Pancreas (tissue), 10 donors: ENCODE measurements at regions not wholly inside any gene's neighbourhood (a gene's known extent, or its start where the extent isn't known, plus 50 kb on each side); places are given as distances from the start of the nearest gene placed in this dataset.

Source experiments
- ATAC-seq, 4 donors: fragments of 200-7000 bp; cut with Tn5 transposase; one replicate each; pipeline versions ENCODE4 v1.8.0 to v1.9.1; 2020; ENCODE audit warnings: mild to moderate bottlenecking in 4 of 4, moderate library complexity in 4 of 4
- DNase-seq, 6 donors: peaks; one replicate each; pipeline ENCODE4 v3.0.0-alpha.2; 2020
- FAIRE-seq: peaks from 2 replicates; lab custom pipeline; 2012; peaks lifted over from hg19 to GRCh38; lab: Jason Lieb, UNC
- H3K27ac ChIP-seq, 4 donors: fragments of 200-600 bp; sonication (generic); 1 replicate in 3 of 4; 2 replicates in 1 of 4; pipeline versions ENCODE4 v1.5.0 to v1.8.0; 2020
- H3K27me3 ChIP-seq, 4 donors: fragments of 200-600 bp; one replicate each; pipeline ENCODE4 v1.8.0; 2021
- H3K36me3 ChIP-seq, 3 donors: fragments of 200-600 bp; sonication (generic) in 1 of 3; one replicate each; pipeline versions ENCODE4 v1.5.0 to v1.8.0; 2020 to 2021
- H3K4me1 ChIP-seq, 3 donors: fragments of 200-600 bp; one replicate each; pipeline ENCODE4 v1.8.0; 2021
- H3K4me3 ChIP-seq, 4 donors: fragments of 200-600 bp; sonication (generic) in 2 of 4; one replicate each; pipeline versions ENCODE4 v1.5.0 to v1.8.0; 2020 to 2021
- H3K9me3 ChIP-seq, 4 donors: fragments of 200-600 bp; one replicate each; pipeline ENCODE4 v1.8.0; 2021
- WGBS, 2 donors: extraction: QIAGEN DNeasy Blood & Tissue Kit; methylation state at CpG; one replicate each; pipeline ENCODE4 v1.1.7; 2013; 5-methylcytosine and 5-hydroxymethylcytosine counted together
- intact Hi-C, 3 donors: fragments of 100-400 bp; cut with DNase I; formaldehyde crosslinking; loops; one replicate each; pipeline versions ENCODE4 v1.11.1 to v1.14.2; 2022
- TF ChIP-seq, protein P1 (sequence below), 4 donors: fragments of 200-600 bp; sonication (generic) in 3 of 4; IDR thresholded peaks; one replicate each; pipeline versions ENCODE4 v1.5.0 to v1.8.0; 2021; ENCODE audit warnings: antibody characterized with exemption in 4 of 4
- donor health status: healthy with polysubstance abuse.
- donor health status: DM: no; HTN: no; CAD: no; lungs with moderate emphysema.
- donor health status: DM: no; HTN: no; CAD: no.
- donor health status: control.
- donor health status: control.
- donor health status: Bipolar disorder and iron deficiency.
- donor health status: DM: yes; HTN: yes; CAD: no.
- donor health status: DM: no; HTN: no; CAD: no.
- donor health status: DM: no; HTN: no; CAD: no.
- donor health status: DM: yes; HTN: yes; CAD: no.

DNA sequence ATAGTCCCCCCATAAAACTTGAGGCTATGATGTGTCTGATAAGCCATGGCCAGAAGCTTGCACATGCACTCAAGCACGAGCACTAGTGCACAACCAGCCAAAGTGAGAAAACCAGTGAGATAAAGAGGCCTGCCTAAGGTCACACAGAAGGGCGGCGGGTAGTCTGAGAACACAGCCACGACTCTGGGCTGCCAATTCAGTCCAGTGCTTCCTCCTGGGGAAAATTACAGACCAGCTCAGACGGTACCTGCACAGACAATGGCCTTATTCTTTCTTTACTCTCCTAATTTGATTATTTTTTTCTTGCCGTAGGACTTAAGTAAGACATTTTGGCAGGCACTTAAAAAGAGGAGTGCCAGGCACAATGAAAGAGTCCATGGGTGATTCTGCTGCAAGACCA is 533.2 kb upstream of the FAT1 start:
- no peaks in the 10 kb centered on the region for H3K36me3 ChIP-seq
- H3K27ac ChIP-seq: no peak overlapping the region
- H3K27me3 ChIP-seq: no peaks in the 10 kb centered on the region
- no peaks in the 10 kb centered on the region for H3K9me3 ChIP-seq
- intact Hi-C loops: no loop called here
- TF ChIP-seq, protein P1, sequence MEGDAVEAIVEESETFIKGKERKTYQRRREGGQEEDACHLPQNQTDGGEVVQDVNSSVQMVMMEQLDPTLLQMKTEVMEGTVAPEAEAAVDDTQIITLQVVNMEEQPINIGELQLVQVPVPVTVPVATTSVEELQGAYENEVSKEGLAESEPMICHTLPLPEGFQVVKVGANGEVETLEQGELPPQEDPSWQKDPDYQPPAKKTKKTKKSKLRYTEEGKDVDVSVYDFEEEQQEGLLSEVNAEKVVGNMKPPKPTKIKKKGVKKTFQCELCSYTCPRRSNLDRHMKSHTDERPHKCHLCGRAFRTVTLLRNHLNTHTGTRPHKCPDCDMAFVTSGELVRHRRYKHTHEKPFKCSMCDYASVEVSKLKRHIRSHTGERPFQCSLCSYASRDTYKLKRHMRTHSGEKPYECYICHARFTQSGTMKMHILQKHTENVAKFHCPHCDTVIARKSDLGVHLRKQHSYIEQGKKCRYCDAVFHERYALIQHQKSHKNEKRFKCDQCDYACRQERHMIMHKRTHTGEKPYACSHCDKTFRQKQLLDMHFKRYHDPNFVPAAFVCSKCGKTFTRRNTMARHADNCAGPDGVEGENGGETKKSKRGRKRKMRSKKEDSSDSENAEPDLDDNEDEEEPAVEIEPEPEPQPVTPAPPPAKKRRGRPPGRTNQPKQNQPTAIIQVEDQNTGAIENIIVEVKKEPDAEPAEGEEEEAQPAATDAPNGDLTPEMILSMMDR (IDR thresholded peaks at IDR 0.05): no peak
- WGBS, 2 donors: 68 to 72% methylated on average over 6 of the region's 6 CpGs
- no peak for ATAC-seq
- FAIRE-seq: no peak
- no peaks in the 10 kb centered on the region for H3K4me1 ChIP-seq
- H3K4me3 ChIP-seq: no peak overlapping the region
- no peak for DNase-seq

DNA sequence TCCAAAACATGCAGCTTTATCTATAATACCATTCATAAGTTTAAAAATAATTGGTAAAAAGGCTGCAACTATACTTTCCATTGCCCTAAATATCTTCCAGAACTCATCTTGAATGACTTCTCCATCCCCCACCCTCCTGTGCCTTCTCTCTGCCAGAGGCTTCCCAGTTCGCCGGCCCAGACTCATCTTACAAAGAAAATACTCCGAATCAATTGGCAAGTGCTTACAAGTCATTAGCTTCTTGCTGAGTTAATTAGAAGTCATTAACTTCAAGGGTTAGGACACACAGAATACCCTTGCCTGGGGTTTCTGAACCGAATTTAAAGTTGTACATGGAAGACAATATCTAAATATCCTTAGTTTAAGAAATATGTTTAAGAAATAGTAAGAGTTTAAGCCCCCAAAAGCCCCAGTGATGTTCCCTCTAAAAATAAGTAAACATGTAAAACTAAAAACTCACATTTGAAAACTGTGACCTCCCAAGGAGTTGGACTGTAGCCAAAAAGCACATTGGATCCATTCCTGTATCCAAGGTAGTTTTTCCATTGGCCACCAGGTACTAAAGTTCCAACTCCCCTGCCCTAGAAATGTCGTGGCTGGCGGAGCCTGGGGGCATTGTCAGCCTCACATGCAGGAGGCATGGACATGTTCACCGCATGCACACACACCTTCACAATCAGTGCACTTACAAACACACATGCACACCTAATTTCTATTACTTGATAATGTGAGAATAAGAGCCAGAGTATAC is 535.2 kb upstream of the FAT1 start:
- no peaks in the 10 kb centered on the region for H3K36me3 ChIP-seq
- H3K4me3 ChIP-seq: no peak overlapping the region
- TF ChIP-seq, protein P1 (IDR thresholded peaks at IDR 0.05): no peak
- WGBS, 2 donors: 65 to 67% methylated on average over 7 of the region's 7 CpGs
- H3K4me1 ChIP-seq: no peaks in the 10 kb centered on the region
- no peaks in the 10 kb centered on the region for H3K9me3 ChIP-seq
- H3K27ac ChIP-seq: no peak overlapping the region
- H3K27me3 ChIP-seq: no peaks in the 10 kb centered on the region
- DNase-seq (no peak), FAIRE-seq (no peak), ATAC-seq (no peak)
- intact Hi-C loops: no loop called here

DNA sequence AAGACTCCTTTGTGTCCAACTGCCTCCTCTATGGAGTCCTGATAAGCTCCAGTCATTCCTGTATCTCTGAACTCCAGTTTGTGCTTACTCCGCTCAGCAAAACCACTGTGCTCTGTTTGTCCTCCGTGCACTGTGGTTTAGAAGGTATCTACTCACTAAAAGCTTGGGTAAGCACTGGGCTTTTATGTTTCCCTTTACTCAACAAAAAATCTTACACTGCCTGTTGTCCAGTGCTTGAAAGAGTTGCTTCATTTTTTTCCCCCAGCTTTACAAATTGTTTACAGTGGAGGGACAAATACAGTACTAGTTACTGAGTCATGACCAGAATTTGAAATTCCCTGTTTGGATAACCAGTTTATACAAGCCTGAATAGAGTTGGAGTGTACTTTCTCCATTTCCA is 545.3 kb upstream of the FAT1 start:
- ATAC-seq: no peak

DNA sequence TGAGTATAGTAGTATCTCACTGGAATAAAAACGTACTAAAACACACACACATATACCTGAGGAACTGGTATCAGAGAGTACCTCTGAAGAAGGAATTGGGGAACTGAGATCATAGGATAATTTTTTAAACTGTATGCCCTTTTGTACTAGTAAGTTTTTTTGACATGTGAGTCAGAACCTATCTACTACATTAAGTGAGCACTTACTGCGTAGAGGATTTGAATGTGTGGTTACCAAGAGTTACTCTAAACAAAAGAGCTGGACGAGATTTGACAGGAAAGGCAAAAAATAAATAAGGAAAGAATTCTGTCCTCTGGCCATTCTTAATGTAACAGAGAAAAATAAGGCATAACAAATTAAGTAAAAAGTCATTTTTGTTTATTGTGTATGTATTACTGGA is 546.5 kb upstream of the FAT1 start:
- intact Hi-C loops: no loop called here
- Histone ChIP-seq H3K9me3 (no peaks in the 10 kb centered on the region), H3K27me3 (no peaks in the 10 kb centered on the region), H3K4me1 (no peaks in the 10 kb centered on the region), H3K27ac (no peak overlapping the region), H3K4me3 (no peak overlapping the region), H3K36me3 (no peaks in the 10 kb centered on the region)
- FAIRE-seq (no peak), DNase-seq (no peak), ATAC-seq (no peak)
- 38 to 40% methylated on average over 3 of the region's 3 CpGs for WGBS, 2 donors
- TF ChIP-seq, protein P1 (IDR thresholded peaks at IDR 0.05): no peak

More for the DNA sequence above, 545.3 kb upstream of the FAT1 start:
- 45 to 47% methylated on average over 2 of the region's 2 CpGs for WGBS, 2 donors
- no peaks in the 10 kb centered on the region for H3K36me3 ChIP-seq
- intact Hi-C loops: no loop called here
- TF ChIP-seq, protein P1 (IDR thresholded peaks at IDR 0.05): no peak
- H3K27me3 ChIP-seq: no peaks in the 10 kb centered on the region
- H3K4me1 ChIP-seq: no peaks in the 10 kb centered on the region
- FAIRE-seq (no peak), DNase-seq (no peak)
- no peak overlapping the region for H3K4me3 ChIP-seq
- no peak overlapping the region for H3K27ac ChIP-seq
- no peaks in the 10 kb centered on the region for H3K9me3 ChIP-seq

DNA sequence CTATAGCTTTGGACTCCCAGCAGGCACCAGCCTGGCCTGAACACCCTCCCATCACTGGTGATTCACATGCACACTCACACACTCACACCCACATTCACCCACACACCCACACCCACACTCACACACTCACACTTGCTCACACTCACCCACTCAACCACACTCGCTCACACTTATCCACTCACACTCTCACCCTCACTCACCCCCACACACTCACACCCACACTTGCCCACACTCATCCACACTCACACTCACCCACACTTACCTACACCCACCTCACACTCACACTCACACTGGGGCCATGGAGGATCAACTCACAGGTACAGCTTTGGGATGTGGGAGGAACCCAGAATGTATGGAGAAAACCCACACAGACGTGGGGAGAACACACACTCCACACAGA is 548.2 kb upstream of the FAT1 start:
- intact Hi-C loops: no loop called here
- TF ChIP-seq, protein P1 (IDR thresholded peaks at IDR 0.05): no peak
- Histone ChIP-seq H3K27me3 (no peaks in the 10 kb centered on the region), H3K4me1 (no peaks in the 10 kb centered on the region), H3K9me3 (no peaks in the 10 kb centered on the region), H3K36me3 (no peaks in the 10 kb centered on the region), H3K4me3 (no peak overlapping the region), H3K27ac (no peak overlapping the region)
- FAIRE-seq (no peak), ATAC-seq (no peak), DNase-seq (no peak)
- WGBS, 2 donors: 80 to 95% methylated on average over 2 of the region's 2 CpGs
